ENCODE measurements at regions not wholly inside any gene's neighbourhood (a gene's known extent, or its start where the extent isn't known, plus 50 kb on each side); places are given as distances from the start of the nearest gene placed in this dataset.

DNA sequence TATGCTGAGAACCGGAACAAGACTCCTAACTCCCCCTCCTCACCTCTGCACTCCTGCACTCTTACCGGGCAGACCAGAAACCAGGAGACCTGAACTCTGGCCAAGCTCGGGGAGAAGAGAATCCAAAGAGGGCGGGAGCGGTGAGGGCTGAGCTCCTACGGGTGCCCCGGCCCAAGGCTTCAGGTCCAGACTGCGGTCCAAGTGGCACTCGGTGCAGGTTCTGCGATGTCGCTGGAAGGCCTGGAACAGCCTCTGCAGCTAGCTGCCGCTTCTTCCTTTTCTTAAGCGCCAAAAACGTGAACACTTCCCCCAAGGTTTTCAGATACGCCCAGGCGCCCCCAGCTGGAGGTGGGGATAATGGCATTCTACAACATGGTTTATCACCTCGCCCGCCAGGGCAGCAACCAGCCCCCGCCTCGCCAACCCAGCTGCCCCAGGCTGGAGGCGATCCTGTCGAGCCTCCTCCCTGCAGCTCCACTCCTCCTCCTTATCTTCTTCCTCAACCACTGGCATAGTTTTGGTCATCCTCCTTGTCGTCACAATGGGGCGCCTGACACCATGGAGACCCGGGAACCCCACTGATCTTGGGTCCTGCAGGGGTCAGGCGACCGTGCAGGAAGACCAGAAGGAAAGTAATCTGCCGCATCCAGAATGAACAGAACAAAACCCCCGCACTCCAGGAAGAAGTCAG lies 1735.9 kb downstream of the TP53TG3F start:
- DNase-seq, result no peak
- no peak overlapping the region for H3K4me3 ChIP-seq
- H3K4me1 ChIP-seq, result no peaks in the 10 kb centered on the region
- H3K9me3 ChIP-seq, result peaks cover 0 to 23% (median 0%) of the 10 kb centered on the region in 4 donors
- WGBS, 2 donors, result 77 to 86% methylated on average over 29 of the region's 29 CpGs
- intact Hi-C loops (cut with DNase I), result no loop called here
- H3K27ac ChIP-seq, result no peak overlapping the region
- no peak for TF ChIP-seq POLR2A (IDR thresholded peaks at IDR 0.05)
- no peak for TF ChIP-seq EP300 (IDR thresholded peaks at IDR 0.05)
- no peak for TF ChIP-seq POLR2AphosphoS5 (IDR thresholded peaks at IDR 0.05)
- TF ChIP-seq, protein P1, sequence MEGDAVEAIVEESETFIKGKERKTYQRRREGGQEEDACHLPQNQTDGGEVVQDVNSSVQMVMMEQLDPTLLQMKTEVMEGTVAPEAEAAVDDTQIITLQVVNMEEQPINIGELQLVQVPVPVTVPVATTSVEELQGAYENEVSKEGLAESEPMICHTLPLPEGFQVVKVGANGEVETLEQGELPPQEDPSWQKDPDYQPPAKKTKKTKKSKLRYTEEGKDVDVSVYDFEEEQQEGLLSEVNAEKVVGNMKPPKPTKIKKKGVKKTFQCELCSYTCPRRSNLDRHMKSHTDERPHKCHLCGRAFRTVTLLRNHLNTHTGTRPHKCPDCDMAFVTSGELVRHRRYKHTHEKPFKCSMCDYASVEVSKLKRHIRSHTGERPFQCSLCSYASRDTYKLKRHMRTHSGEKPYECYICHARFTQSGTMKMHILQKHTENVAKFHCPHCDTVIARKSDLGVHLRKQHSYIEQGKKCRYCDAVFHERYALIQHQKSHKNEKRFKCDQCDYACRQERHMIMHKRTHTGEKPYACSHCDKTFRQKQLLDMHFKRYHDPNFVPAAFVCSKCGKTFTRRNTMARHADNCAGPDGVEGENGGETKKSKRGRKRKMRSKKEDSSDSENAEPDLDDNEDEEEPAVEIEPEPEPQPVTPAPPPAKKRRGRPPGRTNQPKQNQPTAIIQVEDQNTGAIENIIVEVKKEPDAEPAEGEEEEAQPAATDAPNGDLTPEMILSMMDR (IDR thresholded peaks at IDR 0.05), result no peak
- no peaks in the 10 kb centered on the region for H3K36me3 ChIP-seq
- no peaks in the 10 kb centered on the region for H3K27me3 ChIP-seq

DNA sequence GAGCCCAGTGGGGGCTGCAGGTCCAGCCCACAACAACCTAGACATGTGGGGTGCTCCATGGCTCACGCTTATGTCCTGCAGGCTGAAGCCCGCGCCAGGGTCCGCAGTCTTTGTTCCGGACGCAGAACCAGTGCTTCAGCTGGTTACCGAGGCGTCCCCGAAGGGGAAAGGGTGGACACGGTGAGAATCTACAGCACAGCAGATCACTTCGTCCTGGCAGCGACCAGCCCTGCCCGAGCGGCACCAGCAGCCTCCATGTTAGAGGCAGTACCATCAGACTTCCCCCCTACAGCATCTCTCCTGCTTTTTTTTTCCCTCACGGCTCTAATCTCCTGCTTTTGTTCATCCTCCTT lies 1736.4 kb downstream of the TP53TG3F start:
- Histone ChIP-seq H3K4me3 (no peak overlapping the region), H3K9me3 (peaks cover 0 to 23% (median 0%) of the 10 kb centered on the region in 4 donors), H3K4me1 (no peaks in the 10 kb centered on the region), H3K27ac (no peak overlapping the region), H3K36me3 (no peaks in the 10 kb centered on the region), H3K27me3 (no peaks in the 10 kb centered on the region)
- 87 to 91% methylated on average over 15 of the region's 15 CpGs for WGBS, 2 donors
- intact Hi-C loops (cut with DNase I), result no loop called here
- TF ChIP-seq, protein P1 (IDR thresholded peaks at IDR 0.05), result no peak
- TF ChIP-seq POLR2AphosphoS5 (IDR thresholded peaks at IDR 0.05), result no peak
- TF ChIP-seq EP300 (IDR thresholded peaks at IDR 0.05), result no peak
- no peak for TF ChIP-seq POLR2A (IDR thresholded peaks at IDR 0.05)
- DNase-seq, result no peak

DNA sequence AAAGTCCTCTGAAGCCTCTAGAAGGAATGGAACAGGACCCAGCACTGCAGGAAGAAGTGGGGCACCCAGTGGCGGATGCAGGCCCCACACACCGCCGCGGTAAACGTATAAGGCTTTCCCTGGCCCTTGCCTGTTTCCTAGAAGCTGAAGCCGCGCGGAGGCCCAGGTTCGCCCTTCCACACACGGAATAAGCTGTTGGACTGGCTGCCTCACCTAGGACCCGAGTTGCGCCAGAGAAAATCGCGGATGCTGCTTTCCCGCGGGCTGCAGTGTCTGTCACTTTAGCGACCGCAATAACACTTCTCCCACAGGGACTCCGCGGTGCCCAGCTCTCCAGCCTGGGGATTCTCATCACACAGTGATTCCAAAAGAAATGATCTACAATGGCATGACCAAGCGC lies 1736.9 kb downstream of the TP53TG3F start:
- Histone ChIP-seq H3K4me3 (no peak overlapping the region), H3K9me3 (peaks cover 0 to 23% (median 0%) of the 10 kb centered on the region in 4 donors), H3K27ac (no peak overlapping the region), H3K4me1 (no peaks in the 10 kb centered on the region), H3K27me3 (no peaks in the 10 kb centered on the region), H3K36me3 (no peaks in the 10 kb centered on the region)
- 83 to 91% methylated on average over 21 of the region's 21 CpGs for WGBS, 2 donors
- no peak for TF ChIP-seq POLR2AphosphoS5 (IDR thresholded peaks at IDR 0.05)
- no peak for TF ChIP-seq EP300 (IDR thresholded peaks at IDR 0.05)
- DNase-seq, result no peak
- intact Hi-C loops (cut with DNase I), result no loop called here

DNA sequence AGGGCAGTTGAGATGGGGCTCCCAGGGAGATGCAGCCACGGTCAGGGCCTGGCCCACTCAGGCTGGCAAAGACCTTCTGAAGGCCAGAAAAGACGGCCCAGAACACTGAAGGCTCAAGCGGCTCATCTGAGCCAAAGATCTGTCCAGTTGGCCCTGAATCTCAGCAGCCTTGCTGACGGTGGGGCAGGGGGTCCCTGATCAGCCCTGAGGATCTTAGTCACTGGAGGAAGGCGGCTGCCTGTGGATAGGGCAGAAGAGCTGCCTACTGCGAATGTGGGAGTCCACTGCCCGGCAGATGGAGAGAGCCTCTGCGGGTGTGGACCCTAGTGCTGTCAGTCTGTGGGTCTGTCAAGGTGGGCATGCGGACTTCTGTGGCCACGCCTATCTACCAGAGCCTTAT lies 1738.2 kb downstream of the TP53TG3F start:
- Histone ChIP-seq H3K36me3 (no peaks in the 10 kb centered on the region), H3K9me3 (peaks cover 0 to 23% (median 0%) of the 10 kb centered on the region in 4 donors), H3K4me3 (no peak overlapping the region), H3K27me3 (no peaks in the 10 kb centered on the region), H3K27ac (no peak overlapping the region), H3K4me1 (no peaks in the 10 kb centered on the region)
- 80 to 81% methylated on average over 10 of the region's 10 CpGs for WGBS, 2 donors
- TF ChIP-seq POLR2A (IDR thresholded peaks at IDR 0.05) (no peak), EP300 (IDR thresholded peaks at IDR 0.05) (no peak), POLR2AphosphoS5 (IDR thresholded peaks at IDR 0.05) (no peak)
- TF ChIP-seq, protein P1 (IDR thresholded peaks at IDR 0.05), result no peak
- no peak for DNase-seq
- intact Hi-C loops (cut with DNase I), result no loop called here

DNA sequence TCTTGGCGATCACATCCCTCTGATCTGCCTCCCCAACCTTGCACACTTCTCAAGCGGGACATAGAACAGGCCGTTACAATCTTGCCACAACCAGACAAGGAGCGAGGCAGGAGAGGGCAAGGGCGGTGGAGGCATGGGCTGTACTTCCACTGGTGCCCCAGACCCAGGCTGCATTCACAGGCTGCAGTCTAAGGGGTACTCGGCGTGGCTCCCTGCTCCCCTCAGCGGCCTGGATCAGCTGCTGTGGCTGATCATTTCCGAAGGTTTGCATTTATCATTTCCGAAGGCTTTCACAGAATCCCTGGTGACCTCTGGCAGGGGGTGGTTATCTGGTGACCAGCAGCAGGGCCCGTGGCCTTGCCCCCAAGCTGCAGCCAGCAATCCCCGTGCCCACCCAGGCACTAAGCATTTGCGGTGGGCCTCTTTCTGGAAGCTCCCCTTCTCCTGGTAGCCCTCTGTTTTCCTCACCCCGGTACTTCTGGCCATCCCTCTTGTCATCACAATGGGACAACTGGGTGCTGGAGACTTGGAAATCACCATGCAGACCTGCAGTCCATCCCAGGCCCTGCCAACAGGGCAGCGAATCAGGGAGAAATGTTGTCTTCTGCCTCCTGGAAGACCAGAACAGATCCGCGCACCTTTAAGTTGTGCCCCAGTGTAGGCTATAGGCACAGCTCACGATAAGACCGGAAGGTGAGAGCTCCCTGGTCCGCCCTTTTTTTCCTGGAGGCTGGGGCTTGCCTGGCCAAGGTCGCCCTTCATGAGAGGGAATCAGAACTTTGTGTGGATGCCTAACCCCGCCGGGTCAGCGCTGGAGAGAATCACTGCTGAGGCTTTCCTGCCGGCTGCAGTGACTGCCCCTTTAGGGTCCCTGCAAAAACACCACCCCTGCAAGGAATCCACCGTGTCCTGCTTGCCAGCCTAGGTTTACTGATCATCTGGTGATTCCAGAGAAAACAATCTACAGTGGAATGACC lies 1739.1 kb downstream of the TP53TG3F start:
- intact Hi-C loops (cut with DNase I), result no loop called here

More for the DNA sequence above, 1739.1 kb downstream of the TP53TG3F start:
- 80 to 82% methylated on average over 26 of the region's 26 CpGs for WGBS, 2 donors
- Histone ChIP-seq H3K36me3 (no peaks in the 10 kb centered on the region), H3K4me1 (no peaks in the 10 kb centered on the region), H3K27ac (no peak overlapping the region), H3K9me3 (peaks cover 0 to 27% (median 0%) of the 10 kb centered on the region in 4 donors), H3K4me3 (no peak overlapping the region), H3K27me3 (no peaks in the 10 kb centered on the region)
- TF ChIP-seq POLR2AphosphoS5 (IDR thresholded peaks at IDR 0.05) (no peak), EP300 (IDR thresholded peaks at IDR 0.05) (no peak), POLR2A (IDR thresholded peaks at IDR 0.05) (no peak)
- TF ChIP-seq, protein P1 (IDR thresholded peaks at IDR 0.05), result no peak
- DNase-seq, result no peak

Measured in sigmoid colon (tissue), 6 donors.